ACHN (cell line): ENCODE measurements at regions not wholly inside any gene's neighbourhood (a gene's known extent, or its start where the extent isn't known, plus 50 kb on each side); places are given as distances from the start of the nearest gene placed in this dataset.

Experiments used
- DNase-seq: peaks from one replicate; pipeline ENCODE4 v3.0.0-alpha.2; 2015
- in situ Hi-C: cut with HindIII; loops from 2 replicates; pipeline ENCODE4 v1.10.0; 2017; ENCODE audit warnings: low sequenced_read_pairs, low pct_ligation_motif_present, low pct_unique_long_range_greater_than_20kb

DNA sequence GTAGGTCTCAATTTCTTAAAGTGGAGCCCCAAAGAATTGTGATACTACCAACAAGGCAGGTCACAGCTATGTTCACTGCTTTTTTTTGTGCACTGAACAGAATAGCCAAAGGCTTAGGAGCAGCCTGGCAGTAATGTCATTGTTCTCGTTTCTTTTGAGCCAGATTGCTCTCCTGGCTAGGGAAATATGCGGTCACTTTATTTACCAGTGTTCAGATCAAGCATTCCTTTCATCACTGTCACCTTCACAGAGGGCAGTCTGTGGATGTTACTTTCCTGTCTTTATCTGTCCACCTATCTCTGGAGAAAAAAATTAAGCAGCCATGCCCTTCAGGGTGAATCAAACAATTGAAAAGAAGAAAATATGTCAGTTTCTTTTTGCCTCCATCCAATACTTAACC lies 159.6 kb downstream of the BTG1 start:
- in situ Hi-C loops: no loop called here
- no peak for DNase-seq

DNA sequence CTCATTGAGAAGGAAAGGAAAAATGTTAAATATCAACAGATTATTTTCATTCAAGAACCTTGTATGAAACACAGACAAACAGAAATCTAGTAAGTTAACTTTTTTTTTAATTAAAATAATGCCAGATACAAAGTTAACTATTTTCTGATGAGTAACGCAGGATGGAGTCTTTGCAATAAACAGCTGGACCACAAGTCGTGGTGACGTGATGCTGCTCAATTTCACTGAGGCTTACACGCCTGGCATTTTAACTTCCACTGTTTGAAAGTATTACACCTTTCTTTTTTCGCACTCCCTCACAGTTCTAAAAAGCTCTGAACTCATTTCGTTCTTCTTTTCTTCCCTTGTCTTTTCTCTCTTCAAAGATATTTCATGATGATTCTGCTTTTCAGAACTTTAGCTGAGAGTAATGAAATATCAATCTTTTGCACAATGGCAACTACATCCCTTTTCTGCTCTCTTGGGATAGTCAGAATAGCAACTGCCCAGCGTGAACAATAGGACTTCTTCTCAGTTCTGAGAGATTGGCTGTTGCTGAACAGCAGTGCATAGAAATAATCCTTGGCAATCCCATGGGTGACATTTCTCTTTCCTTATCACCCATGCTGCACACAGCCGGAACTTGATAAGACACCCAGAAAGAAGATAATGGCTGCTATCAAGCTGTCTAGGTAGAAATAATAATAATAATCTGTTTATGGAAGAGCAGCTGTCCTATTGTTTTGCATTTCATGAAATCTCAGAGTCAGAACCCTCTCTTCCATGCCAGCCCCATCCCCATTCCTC lies 160.5 kb downstream of the BTG1 start:
- no peak for DNase-seq
- in situ Hi-C loops: no loop called here

DNA sequence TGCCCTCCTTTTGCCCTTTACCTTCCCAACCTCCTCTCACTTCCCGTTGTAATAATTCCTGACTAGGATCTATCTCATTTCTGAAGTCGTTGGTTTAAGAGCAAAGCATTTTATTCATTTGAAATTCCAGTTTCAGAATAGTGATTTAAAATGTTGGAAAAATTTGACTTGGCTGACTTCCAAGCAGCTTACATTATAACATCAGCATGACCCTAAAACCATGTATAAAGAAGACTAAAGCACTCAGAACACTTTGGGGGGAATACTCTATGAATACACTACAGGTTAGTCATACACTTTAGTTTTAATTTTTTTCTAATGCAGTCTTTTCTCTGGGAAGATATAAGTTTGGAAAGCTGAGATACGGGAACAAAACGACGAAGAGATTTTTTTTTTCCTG lies 161.1 kb downstream of the BTG1 start:
- DNase-seq: no peak
- in situ Hi-C loops: no loop called here

DNA sequence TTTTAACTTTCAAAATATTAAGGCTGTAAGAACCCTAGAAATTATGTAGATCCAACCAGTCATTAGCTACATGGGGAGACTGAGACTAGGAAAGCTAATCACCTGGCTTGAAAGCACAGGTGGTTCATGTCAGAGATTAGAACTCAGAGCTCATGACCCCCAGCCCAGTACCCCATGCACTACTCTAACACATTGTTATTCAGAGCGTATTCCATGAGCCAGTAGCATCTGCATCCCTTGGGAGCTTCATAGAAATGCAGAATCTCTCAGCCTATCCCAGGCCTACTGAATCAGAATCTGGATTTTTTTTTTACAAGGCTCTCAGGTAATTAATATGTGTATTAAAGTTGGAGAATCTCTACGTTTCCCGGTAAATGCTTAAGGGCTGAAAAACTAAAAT lies 161.7 kb downstream of the BTG1 start:
- in situ Hi-C loops: no loop called here
- no peak for DNase-seq

DNA sequence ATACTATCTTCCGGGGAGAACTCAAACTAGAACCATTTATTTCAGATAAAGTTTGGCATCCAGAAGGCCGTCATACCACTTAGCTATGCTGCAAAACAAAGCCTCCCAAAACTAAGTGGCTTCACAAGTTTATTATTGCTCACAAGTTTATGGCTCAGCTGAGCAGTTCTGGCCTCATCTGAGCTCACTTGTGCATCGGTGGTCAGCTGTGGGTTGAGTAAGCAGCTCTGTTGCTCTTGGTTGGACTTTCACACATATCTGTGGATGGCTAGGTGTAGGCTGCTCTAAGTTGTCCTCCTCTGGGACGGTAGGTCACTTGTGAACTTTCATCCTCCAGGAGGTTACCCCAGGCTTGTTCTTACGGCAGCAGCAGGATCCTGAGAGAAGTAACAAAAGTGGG lies 162.7 kb downstream of the BTG1 start:
- in situ Hi-C loops: no loop called here
- no peak for DNase-seq

DNA sequence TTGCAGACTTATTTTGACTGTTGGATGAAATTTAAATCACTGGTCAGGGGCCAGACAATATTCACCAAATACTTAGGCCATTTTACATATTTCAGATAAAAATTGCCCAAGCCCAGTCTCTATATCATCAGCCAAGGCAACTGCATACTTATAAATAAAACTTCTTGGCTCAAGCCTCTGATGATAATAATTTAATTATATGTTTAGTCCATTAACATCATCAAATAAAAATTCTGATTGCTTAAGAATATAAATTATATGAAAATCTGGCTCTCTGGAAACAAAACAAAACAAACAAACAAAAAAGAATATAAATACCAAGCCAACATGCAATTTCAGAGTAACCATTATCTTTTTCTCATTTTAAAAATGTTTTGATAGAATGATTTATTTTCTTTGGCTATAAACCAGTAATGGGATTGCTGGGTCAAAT lies 165.2 kb downstream of the BTG1 start:
- in situ Hi-C loops: no loop called here
- DNase-seq: no peak

DNA sequence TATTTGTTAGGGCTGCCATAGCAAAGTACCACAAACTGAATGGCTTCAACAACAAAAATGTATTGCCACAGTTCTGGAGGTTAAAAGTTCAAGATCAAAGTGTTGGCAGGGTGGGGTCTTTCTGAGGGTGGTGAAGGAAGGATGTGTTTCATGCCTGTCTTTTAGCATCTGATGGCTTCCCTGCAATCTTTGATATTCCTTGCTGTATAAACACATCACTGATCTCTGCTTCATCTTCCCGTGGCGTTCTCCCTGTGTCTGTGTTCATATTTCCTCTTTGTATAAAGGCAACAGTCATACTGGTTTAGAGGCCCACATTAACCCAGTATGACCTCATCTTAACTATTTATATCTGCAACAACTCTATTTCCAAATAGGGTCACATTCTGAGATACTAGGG lies 167.5 kb downstream of the BTG1 start:
- in situ Hi-C loops: no loop called here
- DNase-seq: no peak

DNA sequence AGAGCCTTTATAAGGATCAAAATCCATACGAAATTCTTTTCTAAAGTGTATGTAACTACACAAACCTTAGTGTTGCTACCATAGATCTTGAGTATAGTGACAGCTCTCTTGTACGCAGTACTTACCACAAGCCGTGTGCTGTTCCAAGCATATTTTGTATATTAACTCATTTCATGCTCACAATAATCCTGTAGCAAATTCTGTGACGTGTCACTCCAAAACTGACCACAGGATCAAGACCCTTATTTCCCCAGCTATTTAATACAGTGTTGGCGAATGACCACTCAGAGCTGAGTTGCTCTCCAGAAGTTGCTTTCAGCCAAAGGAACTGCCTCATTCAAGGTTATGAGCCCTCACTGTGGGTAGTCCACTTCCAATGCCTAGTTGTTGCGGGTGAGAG lies 169.8 kb downstream of the BTG1 start:
- in situ Hi-C loops: no loop called here
- no peak for DNase-seq

DNA sequence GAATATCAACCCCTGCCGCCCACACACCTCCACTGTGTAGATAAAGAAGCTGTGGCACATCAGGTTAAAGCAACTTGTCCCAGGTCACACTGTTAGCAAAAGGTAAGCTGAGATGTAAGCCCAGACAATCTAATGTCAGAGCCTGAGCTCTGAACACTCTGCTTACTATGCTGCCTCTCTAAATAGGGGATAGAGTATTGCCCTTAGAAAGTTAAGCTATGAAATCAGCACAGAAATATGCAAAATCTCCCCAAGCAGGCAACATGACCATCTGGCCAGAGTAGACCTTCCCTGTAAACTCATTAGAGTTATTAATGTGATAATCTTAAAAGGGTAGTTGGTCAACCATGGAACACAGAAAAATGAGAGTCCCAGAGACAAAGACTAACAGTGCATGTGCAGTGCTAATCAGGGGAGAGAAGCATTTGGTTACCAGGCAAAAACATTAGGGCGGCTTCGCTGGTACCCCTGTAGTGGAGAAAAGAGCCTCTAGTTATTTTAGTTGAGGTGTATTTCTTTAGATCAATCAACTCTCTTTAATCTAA lies 171.0 kb downstream of the BTG1 start:
- in situ Hi-C loops: no loop called here
- no peak for DNase-seq

DNA sequence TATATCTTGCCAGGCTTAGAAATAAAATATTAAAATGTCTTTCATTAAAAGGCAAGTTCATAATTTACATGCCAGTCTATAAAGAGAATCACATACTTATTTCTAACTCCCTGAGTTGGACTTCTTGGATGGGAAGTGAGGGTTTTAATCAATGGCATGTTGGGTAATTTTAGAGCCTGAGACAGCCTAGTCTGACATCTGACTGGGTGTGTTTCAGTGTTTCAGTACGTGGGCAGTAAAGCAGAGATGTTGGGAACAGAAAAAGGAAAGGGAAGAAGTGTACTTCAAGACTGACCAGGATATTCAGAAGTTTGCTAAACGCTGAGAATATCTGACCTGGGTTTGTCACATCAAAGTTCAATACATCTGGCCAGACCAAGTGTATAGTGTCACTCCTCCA lies 171.8 kb downstream of the BTG1 start:
- DNase-seq: no peak
- in situ Hi-C loops: no loop called here

DNA sequence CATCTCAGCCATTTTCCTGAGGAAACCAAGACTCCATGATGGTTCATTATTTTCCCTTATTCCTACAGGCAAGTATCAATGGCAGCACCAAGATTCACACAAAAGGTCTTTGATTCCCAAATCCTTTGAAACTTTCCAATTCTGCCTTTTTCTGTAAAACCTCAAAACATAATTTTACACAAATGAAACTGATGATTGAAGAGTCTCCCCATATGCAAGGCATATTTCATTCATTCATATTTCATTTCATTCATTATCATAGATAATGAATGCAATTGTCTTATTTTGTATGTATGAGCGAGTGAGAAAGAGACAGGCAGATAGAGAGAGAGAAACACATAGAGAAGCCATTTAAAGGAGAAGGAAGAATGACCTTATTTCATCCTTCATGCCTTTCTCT lies 172.8 kb downstream of the BTG1 start:
- no peak for DNase-seq
- in situ Hi-C loops: no loop called here

DNA sequence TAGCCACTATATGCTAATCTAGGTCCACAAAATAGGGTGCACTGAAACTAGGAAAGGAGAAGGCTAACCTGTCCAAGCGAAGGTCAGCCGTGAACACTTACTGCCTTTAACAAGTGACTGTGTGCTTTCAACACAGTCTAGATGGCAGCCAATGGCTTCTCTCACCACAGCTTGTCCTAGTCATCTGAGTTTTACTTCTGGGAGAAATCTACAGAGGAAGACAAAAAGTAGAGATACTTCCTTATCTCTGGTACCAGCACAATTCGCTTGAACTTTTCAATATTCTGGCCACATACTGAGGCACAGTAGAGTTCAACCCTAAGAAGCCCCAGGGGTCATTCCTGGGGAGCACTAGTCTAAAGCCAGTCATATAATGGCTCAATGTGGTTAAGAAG lies 176.9 kb downstream of the BTG1 start:
- in situ Hi-C loops: no loop called here

DNA sequence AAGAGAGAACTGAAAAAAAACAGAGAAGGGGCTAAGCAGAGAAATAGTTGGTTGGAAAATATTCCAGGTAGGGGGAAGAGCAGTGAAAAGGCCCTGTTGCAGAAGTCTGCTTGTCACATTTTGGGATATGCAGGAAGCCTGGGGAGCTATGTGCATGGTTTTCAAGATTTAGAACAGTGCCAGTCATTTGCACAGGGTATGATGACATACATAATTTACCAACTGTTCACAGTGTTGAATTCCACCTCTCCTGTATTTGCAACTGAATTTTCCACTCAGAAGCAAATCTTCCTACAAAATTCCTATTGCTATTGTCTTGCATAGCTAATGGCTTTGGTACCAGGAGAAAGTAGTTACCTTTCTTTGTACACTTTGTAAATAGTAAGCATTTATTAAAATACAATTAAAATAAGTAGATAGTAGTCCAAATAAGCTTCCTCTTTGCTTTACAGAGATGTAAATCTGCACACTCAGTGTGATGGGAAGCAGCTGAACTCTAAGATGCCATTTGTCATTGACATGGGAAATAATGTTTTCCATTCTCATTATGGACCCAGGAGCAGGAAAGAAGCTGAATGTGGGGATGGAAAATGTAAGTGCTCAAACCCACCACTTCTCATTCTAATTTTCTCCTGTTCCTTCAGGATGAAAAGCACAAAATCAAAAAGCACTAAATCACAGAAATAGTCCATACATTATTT lies 177.4 kb downstream of the BTG1 start:
- DNase-seq: no peak
- in situ Hi-C loops: no loop called here

More for the DNA sequence above, 176.9 kb downstream of the BTG1 start:
- no peak for DNase-seq

DNA sequence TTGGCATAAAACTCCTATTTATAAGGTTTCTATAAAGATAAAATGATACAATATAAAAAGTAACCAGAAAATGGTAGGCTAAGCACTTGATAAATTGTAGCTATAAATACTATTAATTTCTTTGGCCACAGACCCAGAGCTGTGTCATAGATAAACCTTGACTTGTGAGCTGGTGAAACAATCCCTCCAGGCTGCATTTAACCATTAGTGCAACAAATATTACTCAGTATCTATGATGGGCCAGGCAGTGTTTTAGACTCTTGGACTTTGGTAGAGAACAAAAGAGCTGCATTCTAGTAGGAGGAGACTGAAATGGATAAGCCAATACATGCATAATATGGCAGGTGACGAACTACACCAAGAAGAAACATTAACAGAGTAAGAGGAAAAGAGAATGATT lies 178.1 kb downstream of the BTG1 start:
- DNase-seq: no peak
- in situ Hi-C loops: no loop called here

DNA sequence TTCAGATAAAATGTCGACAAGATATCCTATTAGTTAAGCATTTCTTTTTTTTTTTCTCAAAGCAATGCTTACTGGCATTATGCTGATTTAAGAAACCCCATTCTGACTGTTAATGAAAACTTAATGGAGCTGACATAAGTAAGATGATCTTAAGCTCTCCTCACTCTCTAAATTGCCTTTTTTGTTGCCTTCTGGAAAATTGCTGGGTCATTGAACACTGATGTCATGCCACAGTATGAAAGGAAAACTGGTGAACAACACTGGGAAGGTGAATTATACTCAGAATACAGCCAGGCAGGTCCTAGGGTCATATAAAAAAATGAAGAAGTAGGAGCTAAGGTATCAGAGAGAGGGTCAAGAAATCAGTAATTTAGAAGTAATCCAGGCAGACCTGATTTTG lies 179.9 kb downstream of the BTG1 start:
- in situ Hi-C loops: no loop called here
- DNase-seq: no peak

DNA sequence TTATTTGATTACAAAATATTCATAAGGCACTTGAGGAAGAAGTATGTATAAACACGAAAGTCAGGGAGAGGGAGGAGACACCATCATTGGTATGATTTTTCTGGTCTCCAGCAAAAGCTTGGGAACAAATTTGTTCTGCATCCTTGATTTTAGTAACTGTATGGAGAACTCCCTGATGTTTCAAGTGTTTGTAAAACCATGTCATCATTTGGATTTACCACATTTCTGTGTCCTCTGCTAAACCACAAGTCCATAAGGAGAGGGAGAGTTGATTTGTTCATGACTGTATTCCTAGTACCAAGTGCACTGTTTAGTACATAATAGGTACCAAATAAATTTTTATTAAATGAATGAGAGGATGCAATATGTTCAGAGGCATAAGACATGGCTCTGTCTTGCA lies 181.1 kb downstream of the BTG1 start:
- DNase-seq: no peak
- in situ Hi-C loops: no loop called here

DNA sequence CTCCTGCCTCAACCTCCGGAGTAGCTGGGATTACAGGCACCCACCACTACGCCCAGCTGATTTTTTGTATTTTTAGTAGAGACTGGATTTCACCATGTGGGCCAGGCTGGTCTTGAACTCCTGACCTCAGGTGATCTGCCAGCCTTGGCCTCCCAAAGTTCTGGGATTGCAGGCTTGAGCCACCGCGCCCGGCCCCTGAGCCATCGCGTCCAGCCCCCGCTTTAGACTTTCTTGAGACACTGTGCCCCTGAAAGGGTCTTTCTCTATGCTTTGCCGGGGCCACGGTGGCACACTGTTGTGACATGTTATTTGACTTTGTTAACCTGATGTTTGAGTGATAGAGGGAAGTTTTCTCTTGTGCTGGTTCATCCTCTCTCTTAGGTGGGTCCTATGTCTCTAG lies 186.4 kb downstream of the BTG1 start:
- DNase-seq: no peak
- in situ Hi-C loops: no loop called here

DNA sequence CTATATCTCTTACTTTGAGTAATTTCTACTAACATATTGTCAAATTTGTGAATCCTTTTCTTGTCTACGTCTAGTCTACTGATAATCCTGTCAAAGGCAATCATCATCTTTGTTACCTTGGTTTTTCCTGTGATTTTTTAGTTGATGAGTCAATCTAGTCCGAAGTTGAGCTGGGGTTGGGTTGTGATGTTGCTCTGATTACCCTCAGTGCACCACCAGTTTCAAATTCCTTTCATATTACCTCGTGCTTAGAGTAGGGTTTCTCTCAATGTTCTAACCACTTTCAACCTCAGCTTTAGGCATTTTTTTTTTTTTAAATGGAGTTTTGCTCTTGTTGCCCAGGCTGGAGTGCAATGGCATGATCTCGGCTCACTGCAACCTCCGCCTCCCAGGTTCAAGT lies 186.8 kb downstream of the BTG1 start:
- in situ Hi-C loops: no loop called here
- no peak for DNase-seq

DNA sequence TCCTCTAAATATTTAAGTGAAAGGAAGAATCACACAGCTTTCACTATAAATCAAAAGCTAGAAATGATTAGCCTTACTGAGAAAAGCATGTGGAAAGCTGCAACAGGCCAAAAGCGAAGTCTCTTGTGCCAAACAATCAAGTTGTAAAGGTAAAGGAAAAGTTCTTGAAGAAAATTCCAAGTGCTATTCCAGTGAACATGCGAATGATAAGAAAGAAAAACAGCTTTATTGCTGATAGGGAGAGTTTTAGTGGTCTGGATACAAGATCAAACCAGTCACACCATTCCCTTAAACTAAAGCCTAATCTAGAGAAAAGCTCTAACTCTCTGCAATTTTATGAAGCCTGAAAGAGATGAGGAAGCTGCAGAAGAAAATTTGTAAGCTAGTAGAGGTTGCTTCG lies 190.9 kb downstream of the BTG1 start:
- DNase-seq: no peak
- in situ Hi-C loops: no loop called here

DNA sequence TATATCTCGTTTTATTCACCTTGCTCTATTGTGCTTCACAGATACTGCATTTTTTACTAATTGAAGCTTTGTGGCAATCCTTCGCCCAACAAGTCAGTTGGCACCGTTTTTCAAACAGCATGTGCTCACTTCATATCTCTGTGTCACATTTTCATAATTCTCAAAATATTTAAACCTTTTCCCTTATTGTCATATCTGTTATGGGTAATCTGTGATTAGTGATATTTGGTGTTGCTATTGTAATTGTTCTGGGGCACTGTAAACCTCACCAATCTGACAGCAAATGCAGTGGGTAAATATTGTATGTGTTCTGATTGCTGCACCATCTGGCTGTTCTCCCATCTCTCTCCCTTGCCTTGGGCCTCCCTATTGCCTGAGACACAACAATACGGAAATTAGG lies 191.3 kb downstream of the BTG1 start:
- no peak for DNase-seq
- in situ Hi-C loops: no loop called here
